GM21737 (cell line): ENCODE measurements at regions not wholly inside any gene's neighbourhood (a gene's known extent, or its start where the extent isn't known, plus 50 kb on each side); places are given as distances from the start of the nearest gene placed in this dataset.
"Not testable (repeated sequence)": the region's sequence is repeated elsewhere in the genome, so short reads cannot be mapped to it uniquely, and the experiment has no call there.

Experiments used
- ATAC-seq: cut with Tn5 transposase; IDR thresholded peaks from one replicate; pipeline ENCODE4 v1.9.1; 2021; ENCODE audit warnings: mild to moderate bottlenecking, moderate library complexity; ENCODE audit not compliant: unreplicated experiment

- ATAC-seq: not testable (repeated sequence)
Measured at GRCh38 chr14:105923520-105924191, 397.3 kb downstream of the TMEM121 start.

GRCh38 chr14:105924951-105925591 lies 398.7 kb downstream of the TMEM121 start:
- no peak for ATAC-seq

GRCh38 chr14:105925615-105926372 lies 399.4 kb downstream of the TMEM121 start:
- ATAC-seq: no peak

GRCh38 chr14:105926373-105927095 lies 400.2 kb downstream of the TMEM121 start:
- ATAC-seq: no peak

GRCh38 chr14:105927096-105928060 lies 401.0 kb downstream of the TMEM121 start:
- ATAC-seq: no peak

- ATAC-seq: not testable (repeated sequence)
Measured at GRCh38 chr14:105928171-105929111, 402.1 kb downstream of the TMEM121 start.

GRCh38 chr14:105929327-105930081 lies 403.1 kb downstream of the TMEM121 start:
- no peak for ATAC-seq

- no peak for ATAC-seq
Measured at GRCh38 chr14:105930572-105930971, 404.2 kb downstream of the TMEM121 start.

- ATAC-seq: no peak
Measured at GRCh38 chr14:105931808-105932483, 405.6 kb downstream of the TMEM121 start.

- ATAC-seq: no peak
Measured at GRCh38 chr14:105933238-105933637, 406.9 kb downstream of the TMEM121 start.

- no peak for ATAC-seq
Measured at GRCh38 chr14:105935384-105935783, 409.0 kb downstream of the TMEM121 start.

GRCh38 chr14:105937253-105938054 lies 411.1 kb downstream of the TMEM121 start:
- no peak for ATAC-seq

- no peak for ATAC-seq
Measured at GRCh38 chr14:105938055-105938863, 411.9 kb downstream of the TMEM121 start.

- no peak for ATAC-seq
Measured at GRCh38 chr14:105938959-105939358, 412.6 kb downstream of the TMEM121 start.

GRCh38 chr14:105939810-105940508 lies 413.6 kb downstream of the TMEM121 start:
- ATAC-seq: no peak
